ENCODE measurements at regions not wholly inside any gene's neighbourhood (a gene's known extent, or its start where the extent isn't known, plus 50 kb on each side); places are given as distances from the start of the nearest gene placed in this dataset.
A peak's percentile ranks its signal among the peaks of the same experiment; 100 is the strongest.

- DNase-seq (no peak), ATAC-seq (no peak)
- TF ChIP-seq CTCF (IDR thresholded peaks at IDR 0.05): no peak
- no peaks in the 10 kb centered on the region for H3K36me3 ChIP-seq
- H3K4me1 ChIP-seq: peaks cover 0 to 7% (median 4%) of the 10 kb centered on the region in 9 donors
- H3K27me3 ChIP-seq: no peaks in the 10 kb centered on the region
- H3K9me3 ChIP-seq: peaks cover 0 to 21% (median 0%) of the 10 kb centered on the region in 11 donors
- H3K27ac ChIP-seq: no peak overlapping the region
- intact Hi-C loops (cut with DNase I): no loop called here
- no peak overlapping the region for H3K4me3 ChIP-seq
- 91 to 92% methylated on average over 8 of the region's 8 CpGs for WGBS, 2 donors
Observed at GRCh38 chr10:47225928-47226645, 73.9 kb upstream of the GDF10 start.

GRCh38 chr10:47230482-47230881 lies 69.5 kb upstream of the GDF10 start:
- no peak for TF ChIP-seq CTCF (IDR thresholded peaks at IDR 0.05)
- Histone ChIP-seq H3K27me3 (no peaks in the 10 kb centered on the region), H3K27ac (no peak overlapping the region), H3K9me3 (peaks cover 0 to 25% (median 0%) of the 10 kb centered on the region in 11 donors), H3K4me1 (peaks cover 0 to 8% (median 4%) of the 10 kb centered on the region in 9 donors), H3K36me3 (no peaks in the 10 kb centered on the region), H3K4me3 (no peak overlapping the region)
- peak in 3 of 8 donors; percentile 14 to 28 (median 18) for ATAC-seq
- DNase-seq: no peak
- intact Hi-C loops (cut with DNase I): no loop called here
- WGBS, 2 donors: 58 to 68% methylated on average over 4 of the region's 4 CpGs

GRCh38 chr10:47230957-47231356 lies 69.0 kb upstream of the GDF10 start:
- ATAC-seq: peak in 1 of 8 donors; percentile 24

GRCh38 chr10:47231414-47231813 lies 68.6 kb upstream of the GDF10 start:
- WGBS, 2 donors: 62 to 72% methylated on average over 2 of the region's 2 CpGs
- ATAC-seq (no peak), DNase-seq (no peak)
- TF ChIP-seq CTCF (IDR thresholded peaks at IDR 0.05): no peak
- intact Hi-C loops (cut with DNase I): no loop called here
- Histone ChIP-seq H3K4me3 (no peak overlapping the region), H3K9me3 (peaks cover 0 to 26% (median 2%) of the 10 kb centered on the region in 11 donors), H3K36me3 (no peaks in the 10 kb centered on the region), H3K27me3 (no peaks in the 10 kb centered on the region), H3K4me1 (peaks cover 0 to 8% (median 4%) of the 10 kb centered on the region in 9 donors), H3K27ac (no peak overlapping the region)

More at GRCh38 chr10:47230957-47231356, 69.0 kb upstream of the GDF10 start:
- no peak for TF ChIP-seq CTCF (IDR thresholded peaks at IDR 0.05)
- peaks cover 0 to 25% (median 0%) of the 10 kb centered on the region in 11 donors for H3K9me3 ChIP-seq
- no peak for DNase-seq
- no peak overlapping the region for H3K4me3 ChIP-seq
- H3K27ac ChIP-seq: no peak overlapping the region
- no peaks in the 10 kb centered on the region for H3K27me3 ChIP-seq
- H3K36me3 ChIP-seq: no peaks in the 10 kb centered on the region
- peaks cover 0 to 8% (median 4%) of the 10 kb centered on the region in 9 donors for H3K4me1 ChIP-seq
- intact Hi-C loops (cut with DNase I): no loop called here
